ENCODE measurements at regions not wholly inside any gene's neighbourhood (a gene's known extent, or its start where the extent isn't known, plus 50 kb on each side); places are given as distances from the start of the nearest gene placed in this dataset.

- ChIA-PET CTCF (no interaction called here), RAD21 (ENCODE audit: low non-redundant PET in 1 of 2, low total read pairs in 2 of 2, uncharacterized antibody in 2 of 2, unreplicated experiment in 2 of 2) (no interaction called here)
Observed at GRCh38 chr2:184993746-184994145, 395.4 kb downstream of the ZNF804A start.

GRCh38 chr2:185006481-185006880, 408.2 kb downstream of the ZNF804A start:
- H3K27me3 ChIP-seq (ENCODE audit: insufficient read depth, low read length) = no peaks in the 10 kb centered on the region
- no peaks in the 10 kb centered on the region for H3K4me1 ChIP-seq (ENCODE audit: control insufficient read depth in 1 of 2, insufficient read depth in 2 of 2, low read length in 2 of 2)
- no TSS peak for BruUV-seq (replicated peaks)
- ChIA-PET POLR2A (no interaction called here), CTCF (no interaction called here), RAD21 (ENCODE audit: low non-redundant PET in 1 of 2, low total read pairs in 2 of 2, uncharacterized antibody in 2 of 2, unreplicated experiment in 2 of 2) (no interaction called here)
- no peaks in the 10 kb centered on the region for H3K36me3 ChIP-seq (ENCODE audit: control insufficient read depth in 1 of 2, insufficient read depth in 2 of 2, low read length in 2 of 2)
- H3K9ac ChIP-seq (ENCODE audit: low read length) = no peak overlapping the region
- H3K79me2 ChIP-seq (ENCODE audit: insufficient read depth, low read length) = no peaks in the 10 kb centered on the region
- DNase-seq (ENCODE audit: low read depth, low spot score) (no peak), ATAC-seq (no peak)
- no peaks in the 10 kb centered on the region for H4K20me1 ChIP-seq (ENCODE audit: insufficient read depth)
- no peak overlapping the region for H3K27ac ChIP-seq (ENCODE audit: low read depth, low read length)
- intact Hi-C loops (cut with micrococcal nuclease) = no loop called here
- no peaks in the 10 kb centered on the region; a peak in 2 of 4 replicates for H3K9me3 ChIP-seq (ENCODE audit: control insufficient read depth in 1 of 2, insufficient read depth in 1 of 2, low read depth in 1 of 2, low read length in 2 of 2)
- no peak overlapping the region for H2AFZ ChIP-seq (ENCODE audit: low read depth, low read length, poor library complexity, severe bottlenecking)
- H3K4me3 ChIP-seq (replicated peaks in 1 of 2; ENCODE audit: low read depth in 1 of 2, low read length in 2 of 2) = no peak overlapping the region
- no peak for TF ChIP-seq YY1 (IDR thresholded peaks at IDR 0.05; ENCODE audit: extremely low read depth, insufficient replicate concordance, low read depth, low read length)
- TF ChIP-seq EGR1 (IDR thresholded peaks at IDR 0.05; ENCODE audit: low read depth) = no peak
- TF ChIP-seq CTCF (IDR thresholded peaks at IDR 0.05 in 2 of 3, conservative IDR thresholded peaks at IDR 0.05 in 1 of 3; ENCODE audit: borderline replicate concordance in 1 of 3, insufficient read depth in 1 of 3, low read depth in 2 of 3, low read length in 2 of 3) = no peak
- no peak for TF ChIP-seq ZNF274 (IDR thresholded peaks at IDR 0.05; ENCODE audit: low read depth, low read length)
- no peak for TF ChIP-seq REST (IDR thresholded peaks at IDR 0.05; ENCODE audit: low read depth)
- TF ChIP-seq SRF (IDR thresholded peaks at IDR 0.05; ENCODE audit: low read depth) = no peak
- TF ChIP-seq SP1 (IDR thresholded peaks at IDR 0.05; ENCODE audit: low read depth) = no peak
- TF ChIP-seq CBX3 (IDR thresholded peaks at IDR 0.05; ENCODE audit: low read depth) = no peak
- no peaks in the 10 kb centered on the region for H3K9me2 ChIP-seq (ENCODE audit: insufficient read depth)
- H3K4me2 ChIP-seq (ENCODE audit: low read length) = no peak overlapping the region

More at GRCh38 chr2:184993746-184994145, 395.4 kb downstream of the ZNF804A start:
- Histone ChIP-seq H3K79me2 (ENCODE audit: insufficient read depth, low read length) (no peaks in the 10 kb centered on the region), H4K20me1 (ENCODE audit: insufficient read depth) (no peaks in the 10 kb centered on the region), H3K36me3 (ENCODE audit: control insufficient read depth in 1 of 2, insufficient read depth in 2 of 2, low read length in 2 of 2) (no peaks in the 10 kb centered on the region), H3K27me3 (ENCODE audit: insufficient read depth, low read length) (no peaks in the 10 kb centered on the region), H2AFZ (ENCODE audit: low read depth, low read length, poor library complexity, severe bottlenecking) (peak overlapping the region; percentile 39), H3K27ac (ENCODE audit: low read depth, low read length) (no peak overlapping the region), H3K9me3 (ENCODE audit: control insufficient read depth in 1 of 2, insufficient read depth in 1 of 2, low read depth in 1 of 2, low read length in 2 of 2) (no peaks in the 10 kb centered on the region), H3K9ac (ENCODE audit: low read length) (no peak overlapping the region), H3K4me1 (ENCODE audit: control insufficient read depth in 1 of 2, insufficient read depth in 2 of 2, low read length in 2 of 2) (no peaks in the 10 kb centered on the region), H3K9me2 (ENCODE audit: insufficient read depth) (no peaks in the 10 kb centered on the region), H3K4me3 (replicated peaks in 1 of 2; ENCODE audit: low read depth in 1 of 2, low read length in 2 of 2) (no peak overlapping the region), H3K4me2 (ENCODE audit: low read length) (no peak overlapping the region)
- ATAC-seq (no peak), DNase-seq (ENCODE audit: low read depth, low spot score) (no peak)
- intact Hi-C loops (cut with micrococcal nuclease) = no loop called here
- no peak for TF ChIP-seq ZFX (IDR thresholded peaks at IDR 0.05)
- TF ChIP-seq TCF7L2 (IDR thresholded peaks at IDR 0.05; ENCODE audit: borderline replicate concordance, extremely low read depth, insufficient read depth, insufficient read length) = no peak
- TF ChIP-seq SP1 (IDR thresholded peaks at IDR 0.05; ENCODE audit: low read depth) = no peak
- no peak for TF ChIP-seq ELF1 (IDR thresholded peaks at IDR 0.05; ENCODE audit: borderline replicate concordance, low read depth)
- TF ChIP-seq POLR2A (IDR thresholded peaks at IDR 0.05; ENCODE audit: borderline replicate concordance, extremely low read depth, insufficient read depth, insufficient read length) = no peak
- no peak for TF ChIP-seq EZH2phosphoT487 (IDR thresholded peaks at IDR 0.05; ENCODE audit: borderline replicate concordance)
- POLR2A ChIA-PET = no interaction called here
- no TSS peak for BruUV-seq (replicated peaks)

All from HCT116 (cell line).